ENCODE measurements at regions not wholly inside any gene's neighbourhood (a gene's known extent, or its start where the extent isn't known, plus 50 kb on each side); places are given as distances from the start of the nearest gene placed in this dataset.

DNA sequence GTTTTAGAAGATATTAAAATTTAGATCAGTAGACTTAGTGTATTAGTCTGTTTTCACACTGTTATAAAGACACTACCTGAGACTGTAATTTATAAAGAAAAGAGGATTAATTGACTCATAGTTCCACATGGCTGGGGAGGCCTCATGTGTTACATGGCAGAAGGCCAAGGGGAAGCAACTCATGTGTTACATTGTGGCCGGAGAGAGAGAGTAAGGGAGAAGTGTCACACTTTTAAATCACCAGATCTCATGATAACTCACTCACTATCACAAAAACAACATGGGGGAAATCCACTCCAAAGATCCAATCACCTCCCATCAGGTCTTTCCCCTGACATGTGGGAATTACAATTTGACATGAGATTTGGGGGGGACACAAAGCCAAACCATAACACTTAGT, 1159.7 kb upstream of the PCDH7 start:
- no peaks in the 10 kb centered on the region for H3K4me1 Mint-ChIP-seq (ENCODE audit: low read depth)
- POLR2A ChIA-PET = no interaction called here

DNA sequence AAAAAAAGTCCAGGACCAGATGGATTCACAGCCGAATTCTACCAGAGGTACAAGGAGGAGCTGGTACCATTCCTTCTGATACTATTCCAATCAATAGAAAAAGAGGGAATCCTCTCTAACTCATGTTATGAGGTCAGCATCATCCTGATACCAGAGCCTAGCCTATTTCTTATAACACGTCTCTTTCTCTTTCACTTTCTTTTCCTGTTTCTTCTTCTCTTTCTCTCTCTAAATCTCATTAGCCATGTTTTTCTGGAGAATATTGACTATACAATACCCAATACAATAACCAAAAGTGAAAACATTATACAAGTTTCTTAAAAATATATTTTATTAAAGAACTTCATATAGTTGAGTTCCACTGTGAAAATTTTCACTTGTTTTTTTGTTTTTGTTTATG, 1154.9 kb upstream of the PCDH7 start:
- Mint-ChIP-seq H3K4me1 (ENCODE audit: low read depth) (no peaks in the 10 kb centered on the region), H3K27me3 (no peaks in the 10 kb centered on the region), H3K27ac (no peak overlapping the region), H3K9me3 (peaks cover 9% of the 10 kb centered on the region), H3K4me3 (no peak overlapping the region), H3K36me3 (ENCODE audit: low read depth) (no peaks in the 10 kb centered on the region)
- TF ChIP-seq, protein P1, sequence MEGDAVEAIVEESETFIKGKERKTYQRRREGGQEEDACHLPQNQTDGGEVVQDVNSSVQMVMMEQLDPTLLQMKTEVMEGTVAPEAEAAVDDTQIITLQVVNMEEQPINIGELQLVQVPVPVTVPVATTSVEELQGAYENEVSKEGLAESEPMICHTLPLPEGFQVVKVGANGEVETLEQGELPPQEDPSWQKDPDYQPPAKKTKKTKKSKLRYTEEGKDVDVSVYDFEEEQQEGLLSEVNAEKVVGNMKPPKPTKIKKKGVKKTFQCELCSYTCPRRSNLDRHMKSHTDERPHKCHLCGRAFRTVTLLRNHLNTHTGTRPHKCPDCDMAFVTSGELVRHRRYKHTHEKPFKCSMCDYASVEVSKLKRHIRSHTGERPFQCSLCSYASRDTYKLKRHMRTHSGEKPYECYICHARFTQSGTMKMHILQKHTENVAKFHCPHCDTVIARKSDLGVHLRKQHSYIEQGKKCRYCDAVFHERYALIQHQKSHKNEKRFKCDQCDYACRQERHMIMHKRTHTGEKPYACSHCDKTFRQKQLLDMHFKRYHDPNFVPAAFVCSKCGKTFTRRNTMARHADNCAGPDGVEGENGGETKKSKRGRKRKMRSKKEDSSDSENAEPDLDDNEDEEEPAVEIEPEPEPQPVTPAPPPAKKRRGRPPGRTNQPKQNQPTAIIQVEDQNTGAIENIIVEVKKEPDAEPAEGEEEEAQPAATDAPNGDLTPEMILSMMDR (IDR thresholded peaks at IDR 0.05) = no peak
- intact Hi-C loops (cut with micrococcal nuclease) = no loop called here
- CTCF ChIA-PET = no interaction called here
- DNase-seq (no peak), ATAC-seq (no peak)
- POLR2A ChIA-PET = no interaction called here

More for the DNA sequence above, 1159.7 kb upstream of the PCDH7 start:
- ATAC-seq (no peak), DNase-seq (no peak)
- CTCF ChIA-PET = interaction anchor here (0.6 kb wide), 1 partner anchor 319 kb away, joined by 4 read pairs; no protein-coding TSS in a partner anchor
- H3K4me3 Mint-ChIP-seq = no peak overlapping the region
- H3K27me3 Mint-ChIP-seq = no peaks in the 10 kb centered on the region
- no peaks in the 10 kb centered on the region for H3K36me3 Mint-ChIP-seq (ENCODE audit: low read depth)
- intact Hi-C loops (cut with micrococcal nuclease) = no loop called here
- no peak overlapping the region for H3K27ac Mint-ChIP-seq
- TF ChIP-seq, protein P1 (IDR thresholded peaks at IDR 0.05) = no peak
- H3K9me3 Mint-ChIP-seq = peaks cover 13% of the 10 kb centered on the region

DNA sequence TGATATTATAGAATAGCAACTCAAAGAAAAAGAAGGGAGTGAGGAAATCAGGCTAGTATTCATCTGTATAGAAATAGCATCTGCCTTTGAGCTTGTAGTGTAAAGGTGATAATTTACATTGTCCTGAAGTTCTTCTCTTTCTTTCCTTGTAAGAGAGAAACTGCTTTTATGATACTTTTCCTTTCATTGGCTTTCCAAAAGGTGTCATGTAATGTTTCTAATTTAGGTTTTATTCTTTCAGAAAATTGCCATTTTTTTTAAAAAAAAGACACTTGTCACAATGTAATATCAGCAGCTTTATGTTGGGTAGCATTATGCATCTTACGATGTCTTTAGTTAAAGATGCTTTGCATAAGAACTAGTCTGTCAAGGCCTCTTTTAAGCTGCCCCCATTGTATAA, 1153.8 kb upstream of the PCDH7 start:
- CTCF ChIA-PET = no interaction called here
- Mint-ChIP-seq H3K9me3 (peaks cover 5% of the 10 kb centered on the region), H3K4me3 (no peak overlapping the region)

DNA sequence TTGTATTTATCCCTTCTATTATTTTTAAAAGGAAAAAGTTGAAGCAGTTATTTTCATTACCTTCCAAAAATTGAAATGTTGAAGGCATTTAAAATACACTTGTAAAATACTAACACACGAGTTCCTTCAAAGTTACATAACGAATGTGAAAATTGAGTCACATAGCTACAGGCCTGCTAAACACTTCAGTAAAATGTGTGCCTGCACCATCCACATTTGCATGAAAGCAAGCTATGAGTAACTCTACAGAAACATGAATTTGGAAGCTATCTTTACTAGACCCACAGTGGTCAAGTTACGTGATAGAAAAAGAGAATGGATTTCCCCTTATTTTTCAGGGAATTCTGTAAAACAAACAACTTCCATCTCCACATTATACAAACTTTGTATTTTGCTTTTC, 1148.8 kb upstream of the PCDH7 start:
- no peak for DNase-seq

More for the DNA sequence above, 1153.8 kb upstream of the PCDH7 start:
- intact Hi-C loops (cut with micrococcal nuclease) = no loop called here
- TF ChIP-seq, protein P1 (IDR thresholded peaks at IDR 0.05) = no peak
- Mint-ChIP-seq H3K4me1 (ENCODE audit: low read depth) (no peaks in the 10 kb centered on the region), H3K27ac (no peak overlapping the region), H3K27me3 (no peaks in the 10 kb centered on the region), H3K36me3 (ENCODE audit: low read depth) (no peaks in the 10 kb centered on the region)
- ATAC-seq = no peak
- DNase-seq = no peak
- POLR2A ChIA-PET = no interaction called here

DNA sequence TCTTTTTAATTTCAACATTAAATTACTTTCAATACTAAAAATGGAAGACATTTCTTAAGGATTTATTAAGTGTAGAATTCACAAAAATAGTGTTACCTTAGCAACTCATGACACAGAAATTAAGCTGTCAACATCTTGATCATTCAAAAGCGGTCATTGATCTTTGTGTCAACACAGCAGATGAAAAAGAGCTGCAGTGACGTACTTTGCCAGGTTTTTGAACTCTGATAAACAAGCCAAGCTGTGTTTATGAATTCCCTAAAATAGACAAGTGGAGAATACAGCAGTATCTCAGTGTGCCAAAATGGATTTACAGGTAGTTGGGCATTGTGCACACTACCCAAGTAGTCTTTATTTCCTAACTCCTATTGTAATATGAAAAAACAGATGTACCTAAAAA, 1141.8 kb upstream of the PCDH7 start:
- H3K4me1 Mint-ChIP-seq (ENCODE audit: low read depth) = no peaks in the 10 kb centered on the region
- no peaks in the 10 kb centered on the region for H3K27me3 Mint-ChIP-seq
- TF ChIP-seq, protein P1 (IDR thresholded peaks at IDR 0.05) = no peak
- CTCF ChIA-PET = no interaction called here
- H3K4me3 Mint-ChIP-seq = no peak overlapping the region
- intact Hi-C loops (cut with micrococcal nuclease) = no loop called here
- no peaks in the 10 kb centered on the region for H3K36me3 Mint-ChIP-seq (ENCODE audit: low read depth)
- ATAC-seq (no peak), DNase-seq (no peak)
- H3K27ac Mint-ChIP-seq = no peak overlapping the region
- POLR2A ChIA-PET = no interaction called here
- H3K9me3 Mint-ChIP-seq = peaks cover 8% of the 10 kb centered on the region

More for the DNA sequence above, 1148.8 kb upstream of the PCDH7 start:
- no peak overlapping the region for H3K4me3 Mint-ChIP-seq
- H3K4me1 Mint-ChIP-seq (ENCODE audit: low read depth) = no peaks in the 10 kb centered on the region
- H3K27me3 Mint-ChIP-seq = no peaks in the 10 kb centered on the region
- TF ChIP-seq, protein P1 (IDR thresholded peaks at IDR 0.05) = no peak
- POLR2A ChIA-PET = no interaction called here
- no peak overlapping the region for H3K27ac Mint-ChIP-seq
- H3K9me3 Mint-ChIP-seq = no peaks in the 10 kb centered on the region
- ATAC-seq = no peak
- CTCF ChIA-PET = no interaction called here
- H3K36me3 Mint-ChIP-seq (ENCODE audit: low read depth) = no peaks in the 10 kb centered on the region
- intact Hi-C loops (cut with micrococcal nuclease) = no loop called here

Data from activated CD8-positive, alpha-beta T cell treated with anti-CD3 and anti-CD28 coated beads for 36 hours (primary cell).